GM23248 (cell line): ENCODE measurements at regions not wholly inside any gene's neighbourhood (a gene's known extent, or its start where the extent isn't known, plus 50 kb on each side); places are given as distances from the start of the nearest gene placed in this dataset.

Source experiments
- EZH2 ChIP-seq: fragments of 200-600 bp; sonication (generic); IDR thresholded peaks from 2 replicates; pipeline ENCODE4 v1.6.1; 2018; ENCODE audit warnings: antibody characterized with exemption, mild to moderate bottlenecking; ENCODE audit not compliant: insufficient read depth, poor library complexity, severe bottlenecking
- EZH2phosphoT487 ChIP-seq: fragments of 200-600 bp; sonication (generic); IDR thresholded peaks from 2 replicates; pipeline ENCODE4 v1.6.1; 2018; ENCODE audit warnings: antibody characterized with exemption, moderate library complexity, mild to moderate bottlenecking, low read depth; ENCODE audit not compliant: insufficient read depth

DNA sequence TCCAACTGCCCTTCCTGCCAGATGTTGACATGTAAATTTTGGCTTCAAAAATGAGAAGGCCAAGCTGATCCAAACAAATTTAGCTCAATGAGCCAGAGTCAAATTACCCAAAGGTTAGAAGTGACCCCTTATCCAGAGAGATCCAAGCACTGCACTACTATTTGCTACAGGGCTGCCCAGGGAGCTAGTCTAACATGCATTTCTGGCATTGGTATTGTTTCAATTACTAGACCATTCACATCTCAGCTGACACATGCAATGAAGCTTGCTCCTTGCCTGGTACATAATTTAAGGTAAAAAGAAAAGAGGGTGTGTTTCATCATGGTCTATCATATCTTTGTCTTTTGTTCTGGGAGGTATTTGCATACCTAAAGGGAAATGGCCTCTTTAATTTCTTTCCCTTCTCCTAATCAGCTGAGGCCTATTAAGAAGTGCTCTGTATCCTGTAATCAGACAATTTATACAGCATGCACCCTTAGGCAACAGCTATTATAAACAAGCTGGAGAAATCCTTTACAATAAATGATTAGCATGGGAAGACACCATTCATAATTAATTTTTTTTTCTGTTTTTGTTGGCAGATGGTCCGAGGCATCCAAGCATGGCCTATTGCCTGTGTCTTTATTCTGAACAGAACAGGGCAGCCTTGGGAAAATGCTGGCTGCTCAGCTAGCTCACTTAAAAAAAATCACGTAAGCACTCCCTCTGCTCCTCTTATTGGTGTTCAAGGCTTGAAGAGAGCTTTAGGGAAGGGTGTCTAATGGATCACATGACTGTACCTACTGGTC lies 161.5 kb upstream of the SALL1 start:
- TF ChIP-seq EZH2 (no peak), EZH2phosphoT487 (no peak)
